Activated CD8-positive, alpha-beta T cell treated with anti-CD3 and anti-CD28 coated beads for 36 hours (primary cell): ENCODE measurements at regions not wholly inside any gene's neighbourhood (a gene's known extent, or its start where the extent isn't known, plus 50 kb on each side); places are given as distances from the start of the nearest gene placed in this dataset.

Source experiments
- ATAC-seq: fragments of 200-7000 bp; cut with Tn5 transposase; one replicate; pipeline ENCODE4 v1.10.0; 2021; ENCODE audit warnings: mild to moderate bottlenecking, moderate library complexity
- CTCF ChIA-PET: fragments of 350-600 bp; sonication (Branson Sonifier 250); formaldehyde crosslinking; loops from one replicate; lab custom pipeline; 2021; ENCODE audit warnings: antibody characterized with exemption; lab: Charles Lee
- POLR2A ChIA-PET: fragments of 350-600 bp; sonication (Branson Sonifier 250); formaldehyde crosslinking; loops from one replicate; lab custom pipeline; 2021; ENCODE audit warnings: antibody characterized with exemption; lab: Charles Lee
- DNase-seq: peaks from one replicate; pipeline ENCODE4 v3.0.0-alpha.2; 2020
- H3K27ac Mint-ChIP-seq: one replicate; pipeline ENCODE4 v1.8.0; 2021; ENCODE audit warnings: mild to moderate bottlenecking, mixed read lengths
- H3K27me3 Mint-ChIP-seq: one replicate; pipeline ENCODE4 v1.8.0; 2021; ENCODE audit warnings: mixed read lengths
- H3K36me3 Mint-ChIP-seq: one replicate; pipeline ENCODE4 v1.8.0; 2021; ENCODE audit warnings: low read depth, mixed read lengths
- H3K4me1 Mint-ChIP-seq: one replicate; pipeline ENCODE4 v1.8.0; 2021; ENCODE audit warnings: low read depth, mixed read lengths
- H3K4me3 Mint-ChIP-seq: one replicate; pipeline ENCODE4 v1.8.0; 2021; ENCODE audit warnings: mild to moderate bottlenecking, moderate library complexity, mixed read lengths
- H3K9me3 Mint-ChIP-seq: one replicate; pipeline ENCODE4 v1.8.0; 2021; ENCODE audit warnings: mixed read lengths
- intact Hi-C: fragments of 100-400 bp; cut with micrococcal nuclease; formaldehyde crosslinking; loops from one replicate; pipeline ENCODE4 v1.10.0; 2022
- TF ChIP-seq, protein P1 (sequence below): fragments of 200-600 bp; IDR thresholded peaks from one replicate; pipeline ENCODE4 v1.8.0; 2022; ENCODE audit warnings: antibody characterized with exemption, mild to moderate bottlenecking

GRCh38 chr3:118468801-118469200 is 565.8 kb downstream of the IGSF11 start:
- ATAC-seq (no peak), DNase-seq (no peak)
- H3K4me1 Mint-ChIP-seq = no peaks in the 10 kb centered on the region
- H3K9me3 Mint-ChIP-seq = no peaks in the 10 kb centered on the region
- POLR2A ChIA-PET = no interaction called here
- no peak overlapping the region for H3K4me3 Mint-ChIP-seq
- no peaks in the 10 kb centered on the region for H3K27me3 Mint-ChIP-seq
- intact Hi-C loops = no loop called here
- TF ChIP-seq, protein P1, sequence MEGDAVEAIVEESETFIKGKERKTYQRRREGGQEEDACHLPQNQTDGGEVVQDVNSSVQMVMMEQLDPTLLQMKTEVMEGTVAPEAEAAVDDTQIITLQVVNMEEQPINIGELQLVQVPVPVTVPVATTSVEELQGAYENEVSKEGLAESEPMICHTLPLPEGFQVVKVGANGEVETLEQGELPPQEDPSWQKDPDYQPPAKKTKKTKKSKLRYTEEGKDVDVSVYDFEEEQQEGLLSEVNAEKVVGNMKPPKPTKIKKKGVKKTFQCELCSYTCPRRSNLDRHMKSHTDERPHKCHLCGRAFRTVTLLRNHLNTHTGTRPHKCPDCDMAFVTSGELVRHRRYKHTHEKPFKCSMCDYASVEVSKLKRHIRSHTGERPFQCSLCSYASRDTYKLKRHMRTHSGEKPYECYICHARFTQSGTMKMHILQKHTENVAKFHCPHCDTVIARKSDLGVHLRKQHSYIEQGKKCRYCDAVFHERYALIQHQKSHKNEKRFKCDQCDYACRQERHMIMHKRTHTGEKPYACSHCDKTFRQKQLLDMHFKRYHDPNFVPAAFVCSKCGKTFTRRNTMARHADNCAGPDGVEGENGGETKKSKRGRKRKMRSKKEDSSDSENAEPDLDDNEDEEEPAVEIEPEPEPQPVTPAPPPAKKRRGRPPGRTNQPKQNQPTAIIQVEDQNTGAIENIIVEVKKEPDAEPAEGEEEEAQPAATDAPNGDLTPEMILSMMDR = no peak
- CTCF ChIA-PET = no interaction called here
- H3K36me3 Mint-ChIP-seq = no peaks in the 10 kb centered on the region
- H3K27ac Mint-ChIP-seq = no peak overlapping the region

GRCh38 chr3:118472586-118472985 is 562.1 kb downstream of the IGSF11 start:
- Mint-ChIP-seq H3K27me3 (no peaks in the 10 kb centered on the region), H3K4me3 (no peak overlapping the region), H3K4me1 (no peaks in the 10 kb centered on the region), H3K36me3 (no peaks in the 10 kb centered on the region), H3K27ac (no peak overlapping the region), H3K9me3 (no peaks in the 10 kb centered on the region)
- ATAC-seq (no peak), DNase-seq (no peak)
- ChIA-PET POLR2A (no interaction called here), CTCF (interaction anchor here (1.2 kb wide), 1 partner anchor 13 kb away, joined by 3 read pairs; no protein-coding TSS in a partner anchor)
- intact Hi-C loops = no loop called here
- TF ChIP-seq, protein P1 = no peak

DNA sequence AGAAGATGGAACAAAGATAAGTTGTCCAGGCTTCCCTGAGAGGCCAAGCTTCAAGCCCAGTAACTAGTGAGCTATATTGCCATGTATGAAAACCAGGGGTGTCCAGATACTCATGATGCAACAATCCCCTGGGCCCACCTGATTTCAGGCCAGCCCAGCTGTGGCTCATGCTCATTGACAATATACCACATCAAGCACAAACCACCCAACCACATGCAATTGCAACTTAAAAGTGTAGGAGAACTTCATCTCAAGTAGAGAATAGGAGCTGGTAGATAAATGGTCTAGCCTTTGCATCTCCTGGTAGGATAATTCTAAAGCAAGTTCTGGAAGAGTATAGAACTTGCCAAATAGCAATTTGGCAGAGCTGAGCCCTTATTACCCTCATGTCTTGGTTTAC is 561.3 kb downstream of the IGSF11 start:
- TF ChIP-seq, protein P1 = no peak
- no peaks in the 10 kb centered on the region for H3K4me1 Mint-ChIP-seq
- ChIA-PET POLR2A (no interaction called here), CTCF (interaction anchor here (1.2 kb wide), 1 partner anchor 13 kb away, joined by 3 read pairs; no protein-coding TSS in a partner anchor)
- H3K4me3 Mint-ChIP-seq = no peak overlapping the region
- H3K27ac Mint-ChIP-seq = no peak overlapping the region
- no peaks in the 10 kb centered on the region for H3K9me3 Mint-ChIP-seq
- ATAC-seq (no peak), DNase-seq (no peak)
- intact Hi-C loops = no loop called here
- H3K27me3 Mint-ChIP-seq = no peaks in the 10 kb centered on the region
- H3K36me3 Mint-ChIP-seq = no peaks in the 10 kb centered on the region

DNA sequence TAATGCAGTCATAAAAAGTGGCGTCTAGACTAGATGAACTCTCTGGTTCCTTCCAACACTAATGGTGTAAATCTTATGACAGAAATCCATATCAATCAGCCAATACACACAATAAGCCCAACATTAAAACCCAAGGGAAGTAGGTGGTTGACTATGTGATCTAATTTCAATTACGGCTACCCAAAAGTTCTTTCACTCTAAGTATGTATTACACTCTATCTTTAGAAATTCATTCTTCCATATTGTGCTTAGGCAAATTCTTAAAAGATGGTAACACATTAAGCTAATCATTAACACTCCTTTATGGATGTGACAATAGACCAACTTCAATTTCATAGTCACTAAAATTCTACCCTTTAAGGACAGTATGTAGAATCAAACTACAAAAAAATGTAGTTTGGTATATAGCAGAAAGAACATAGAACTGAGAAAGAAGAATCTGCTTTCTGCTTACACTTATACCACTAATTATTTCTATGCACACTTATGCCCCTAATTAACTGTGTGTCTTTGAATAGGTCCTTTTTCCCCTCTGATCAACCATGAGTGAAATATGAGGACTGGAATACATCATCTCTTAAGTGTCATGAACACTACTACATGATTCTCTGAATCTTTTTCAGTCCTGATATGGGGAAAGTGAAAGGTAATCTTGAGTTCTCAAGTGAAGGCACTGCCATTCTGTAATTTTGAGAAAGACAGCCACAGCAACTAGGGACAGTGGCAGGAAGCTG is 557.6 kb downstream of the IGSF11 start:
- Mint-ChIP-seq H3K27me3 (no peaks in the 10 kb centered on the region), H3K4me1 (no peaks in the 10 kb centered on the region), H3K27ac (no peak overlapping the region), H3K9me3 (no peaks in the 10 kb centered on the region), H3K4me3 (no peak overlapping the region), H3K36me3 (no peaks in the 10 kb centered on the region)
- POLR2A ChIA-PET = no interaction called here
- TF ChIP-seq, protein P1 = no peak
- CTCF ChIA-PET = no interaction called here
- DNase-seq = no peak
- ATAC-seq = no peak
- intact Hi-C loops = no loop called here

DNA sequence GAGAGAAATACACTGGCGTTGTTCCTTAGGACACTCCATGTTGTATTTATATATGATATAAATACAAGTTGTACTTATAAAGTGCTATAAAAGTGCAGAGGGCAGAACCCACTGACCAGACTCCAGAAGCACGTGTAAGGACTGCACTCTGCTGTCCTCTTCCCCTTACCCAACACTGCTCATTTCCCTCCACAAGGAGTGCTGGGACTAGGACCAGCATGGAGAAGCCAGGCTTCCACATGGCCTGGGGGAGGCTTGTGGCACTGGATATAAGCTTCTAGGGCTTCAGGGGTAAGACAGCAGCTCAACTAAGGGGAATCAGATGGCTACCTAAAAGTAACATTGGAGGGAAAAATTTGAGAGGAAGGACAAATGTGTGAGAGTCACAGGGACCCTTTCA is 556.9 kb downstream of the IGSF11 start:
- Mint-ChIP-seq H3K4me1 (no peaks in the 10 kb centered on the region), H3K4me3 (no peak overlapping the region), H3K9me3 (no peaks in the 10 kb centered on the region), H3K27me3 (no peaks in the 10 kb centered on the region), H3K27ac (no peak overlapping the region), H3K36me3 (no peaks in the 10 kb centered on the region)
- intact Hi-C loops = no loop called here
- DNase-seq (no peak), ATAC-seq (no peak)
- ChIA-PET POLR2A (no interaction called here), CTCF (no interaction called here)
- TF ChIP-seq, protein P1 = no peak
